ENCODE measurements at regions not wholly inside any gene's neighbourhood (a gene's known extent, or its start where the extent isn't known, plus 50 kb on each side); places are given as distances from the start of the nearest gene placed in this dataset.

GRCh38 chr4:126742885-126743284, 889.9 kb upstream of the INTU start:
- Mint-ChIP-seq H3K27ac (ENCODE audit: unreplicated experiment) (no peak overlapping the region), H3K4me3 (ENCODE audit: unreplicated experiment) (no peak overlapping the region), H3K9me3 (ENCODE audit: unreplicated experiment) (no peaks in the 10 kb centered on the region), H3K27me3 (ENCODE audit: unreplicated experiment) (no peaks in the 10 kb centered on the region), H3K36me3 (ENCODE audit: low read depth, unreplicated experiment) (no peaks in the 10 kb centered on the region), H3K4me1 (ENCODE audit: unreplicated experiment) (peaks cover 8% of the 10 kb centered on the region)
- DNase-seq (ENCODE audit: low spot score): no peak
- TF ChIP-seq CTCF (IDR thresholded peaks at IDR 0.05; ENCODE audit: unreplicated experiment): no peak

- no peak for DNase-seq (ENCODE audit: low spot score)
- no peak overlapping the region for H3K27ac Mint-ChIP-seq (ENCODE audit: unreplicated experiment)
Measured at GRCh38 chr4:126748736-126749135, 884.0 kb upstream of the INTU start.

GRCh38 chr4:126750723-126751122, 882.0 kb upstream of the INTU start:
- H3K27ac Mint-ChIP-seq (ENCODE audit: unreplicated experiment): no peak overlapping the region
- no peaks in the 10 kb centered on the region for H3K36me3 Mint-ChIP-seq (ENCODE audit: low read depth, unreplicated experiment)
- H3K4me1 Mint-ChIP-seq (ENCODE audit: unreplicated experiment): no peaks in the 10 kb centered on the region
- H3K27me3 Mint-ChIP-seq (ENCODE audit: unreplicated experiment): no peaks in the 10 kb centered on the region
- no peak for DNase-seq (ENCODE audit: low spot score)
- no peaks in the 10 kb centered on the region for H3K9me3 Mint-ChIP-seq (ENCODE audit: unreplicated experiment)
- no peak overlapping the region for H3K4me3 Mint-ChIP-seq (ENCODE audit: unreplicated experiment)
- no peak for TF ChIP-seq CTCF (IDR thresholded peaks at IDR 0.05; ENCODE audit: unreplicated experiment)

More at GRCh38 chr4:126748736-126749135, 884.0 kb upstream of the INTU start:
- H3K4me1 Mint-ChIP-seq (ENCODE audit: unreplicated experiment): no peaks in the 10 kb centered on the region
- H3K4me3 Mint-ChIP-seq (ENCODE audit: unreplicated experiment): no peak overlapping the region
- H3K27me3 Mint-ChIP-seq (ENCODE audit: unreplicated experiment): no peaks in the 10 kb centered on the region
- no peak for TF ChIP-seq CTCF (IDR thresholded peaks at IDR 0.05; ENCODE audit: unreplicated experiment)
- H3K36me3 Mint-ChIP-seq (ENCODE audit: low read depth, unreplicated experiment): no peaks in the 10 kb centered on the region
- no peaks in the 10 kb centered on the region for H3K9me3 Mint-ChIP-seq (ENCODE audit: unreplicated experiment)

GRCh38 chr4:126752126-126752525, 880.6 kb upstream of the INTU start:
- DNase-seq (ENCODE audit: low spot score): no peak
- no peaks in the 10 kb centered on the region for H3K36me3 Mint-ChIP-seq (ENCODE audit: low read depth, unreplicated experiment)
- TF ChIP-seq CTCF (IDR thresholded peaks at IDR 0.05; ENCODE audit: unreplicated experiment): no peak
- H3K27me3 Mint-ChIP-seq (ENCODE audit: unreplicated experiment): no peaks in the 10 kb centered on the region
- no peaks in the 10 kb centered on the region for H3K9me3 Mint-ChIP-seq (ENCODE audit: unreplicated experiment)
- no peak overlapping the region for H3K4me3 Mint-ChIP-seq (ENCODE audit: unreplicated experiment)
- no peaks in the 10 kb centered on the region for H3K4me1 Mint-ChIP-seq (ENCODE audit: unreplicated experiment)
- H3K27ac Mint-ChIP-seq (ENCODE audit: unreplicated experiment): no peak overlapping the region

GRCh38 chr4:126752702-126753101, 880.1 kb upstream of the INTU start:
- DNase-seq (ENCODE audit: low spot score): no peak
- Mint-ChIP-seq H3K9me3 (ENCODE audit: unreplicated experiment) (no peaks in the 10 kb centered on the region), H3K27me3 (ENCODE audit: unreplicated experiment) (no peaks in the 10 kb centered on the region), H3K4me1 (ENCODE audit: unreplicated experiment) (no peaks in the 10 kb centered on the region), H3K4me3 (ENCODE audit: unreplicated experiment) (no peak overlapping the region), H3K27ac (ENCODE audit: unreplicated experiment) (no peak overlapping the region), H3K36me3 (ENCODE audit: low read depth, unreplicated experiment) (no peaks in the 10 kb centered on the region)
- TF ChIP-seq CTCF (IDR thresholded peaks at IDR 0.05; ENCODE audit: unreplicated experiment): no peak
